PC-9 (cell line): ENCODE measurements at regions not wholly inside any gene's neighbourhood (a gene's known extent, or its start where the extent isn't known, plus 50 kb on each side); places are given as distances from the start of the nearest gene placed in this dataset.

Experiments used
- EZH2 ChIP-seq: fragments of 200-600 bp; sonication (generic); IDR thresholded peaks from 2 replicates; pipeline ENCODE4 v1.8.0; 2017; ENCODE audit warnings: antibody characterized with exemption, low read depth
- TF ChIP-seq, protein P1 (sequence below): fragments of 200-600 bp; sonication (generic); conservative IDR thresholded peaks from 2 replicates; pipeline ENCODE4 v1.6.1; 2017; ENCODE audit warnings: mixed run types, antibody characterized with exemption, mild to moderate bottlenecking, moderate library complexity

DNA sequence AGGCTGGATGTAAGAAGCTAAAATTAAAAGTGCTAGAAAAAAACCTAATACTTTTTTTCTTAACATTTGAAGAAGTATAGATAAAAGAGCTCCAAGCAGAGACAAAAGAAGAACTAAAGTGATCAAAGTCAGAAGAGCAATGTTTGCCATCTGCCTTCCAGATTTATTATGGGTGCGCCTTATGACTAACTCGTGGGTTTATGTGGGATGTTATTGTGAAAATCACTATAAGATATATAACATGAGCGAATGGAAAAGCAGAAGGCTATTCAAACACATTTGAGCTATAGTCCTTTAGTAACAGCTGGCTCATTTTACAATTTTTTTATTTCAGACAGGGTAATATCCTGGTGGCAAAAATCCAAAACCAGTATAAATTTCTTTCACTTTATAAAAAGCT lies 1040.7 kb downstream of the RAPGEF2 start:
- TF ChIP-seq, protein P1, sequence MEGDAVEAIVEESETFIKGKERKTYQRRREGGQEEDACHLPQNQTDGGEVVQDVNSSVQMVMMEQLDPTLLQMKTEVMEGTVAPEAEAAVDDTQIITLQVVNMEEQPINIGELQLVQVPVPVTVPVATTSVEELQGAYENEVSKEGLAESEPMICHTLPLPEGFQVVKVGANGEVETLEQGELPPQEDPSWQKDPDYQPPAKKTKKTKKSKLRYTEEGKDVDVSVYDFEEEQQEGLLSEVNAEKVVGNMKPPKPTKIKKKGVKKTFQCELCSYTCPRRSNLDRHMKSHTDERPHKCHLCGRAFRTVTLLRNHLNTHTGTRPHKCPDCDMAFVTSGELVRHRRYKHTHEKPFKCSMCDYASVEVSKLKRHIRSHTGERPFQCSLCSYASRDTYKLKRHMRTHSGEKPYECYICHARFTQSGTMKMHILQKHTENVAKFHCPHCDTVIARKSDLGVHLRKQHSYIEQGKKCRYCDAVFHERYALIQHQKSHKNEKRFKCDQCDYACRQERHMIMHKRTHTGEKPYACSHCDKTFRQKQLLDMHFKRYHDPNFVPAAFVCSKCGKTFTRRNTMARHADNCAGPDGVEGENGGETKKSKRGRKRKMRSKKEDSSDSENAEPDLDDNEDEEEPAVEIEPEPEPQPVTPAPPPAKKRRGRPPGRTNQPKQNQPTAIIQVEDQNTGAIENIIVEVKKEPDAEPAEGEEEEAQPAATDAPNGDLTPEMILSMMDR = no peak
- TF ChIP-seq EZH2 = no peak
